ENCODE measurements at regions not wholly inside any gene's neighbourhood (a gene's known extent, or its start where the extent isn't known, plus 50 kb on each side); places are given as distances from the start of the nearest gene placed in this dataset.

GRCh38 chr4:138673053-138673452 is 342.5 kb upstream of the NOCT start:
- TF ChIP-seq CTCF (IDR thresholded peaks at IDR 0.05; ENCODE audit: partially characterized antibody, unreplicated experiment): no peak
- H3K9me3 Mint-ChIP-seq (ENCODE audit: unreplicated experiment): peaks cover 3% of the 10 kb centered on the region
- H3K4me3 Mint-ChIP-seq (ENCODE audit: unreplicated experiment): no peak overlapping the region

GRCh38 chr4:138672393-138672976 is 343.1 kb upstream of the NOCT start:
- H3K4me3 Mint-ChIP-seq (ENCODE audit: unreplicated experiment): no peak overlapping the region
- TF ChIP-seq CTCF (IDR thresholded peaks at IDR 0.05; ENCODE audit: partially characterized antibody, unreplicated experiment): no peak
- H3K36me3 Mint-ChIP-seq (ENCODE audit: unreplicated experiment): no peaks in the 10 kb centered on the region
- H3K27me3 Mint-ChIP-seq (ENCODE audit: unreplicated experiment): no peaks in the 10 kb centered on the region
- DNase-seq: no peak
- peaks cover 5% of the 10 kb centered on the region for H3K9me3 Mint-ChIP-seq (ENCODE audit: unreplicated experiment)
- H3K4me1 Mint-ChIP-seq (ENCODE audit: low read depth, unreplicated experiment): peaks cover 5% of the 10 kb centered on the region
- no peak overlapping the region for H3K27ac Mint-ChIP-seq (ENCODE audit: unreplicated experiment)

More at GRCh38 chr4:138673053-138673452, 342.5 kb upstream of the NOCT start:
- no peaks in the 10 kb centered on the region for H3K36me3 Mint-ChIP-seq (ENCODE audit: unreplicated experiment)
- DNase-seq: no peak
- H3K27ac Mint-ChIP-seq (ENCODE audit: unreplicated experiment): no peak overlapping the region
- H3K27me3 Mint-ChIP-seq (ENCODE audit: unreplicated experiment): no peaks in the 10 kb centered on the region
- H3K4me1 Mint-ChIP-seq (ENCODE audit: low read depth, unreplicated experiment): peaks cover 5% of the 10 kb centered on the region

GRCh38 chr4:138671606-138672084 is 343.9 kb upstream of the NOCT start:
- Mint-ChIP-seq H3K4me1 (ENCODE audit: low read depth, unreplicated experiment) (peaks cover 5% of the 10 kb centered on the region), H3K27me3 (ENCODE audit: unreplicated experiment) (no peaks in the 10 kb centered on the region), H3K27ac (ENCODE audit: unreplicated experiment) (no peak overlapping the region), H3K9me3 (ENCODE audit: unreplicated experiment) (peaks cover 5% of the 10 kb centered on the region), H3K36me3 (ENCODE audit: unreplicated experiment) (no peaks in the 10 kb centered on the region), H3K4me3 (ENCODE audit: unreplicated experiment) (no peak overlapping the region)
- TF ChIP-seq CTCF (IDR thresholded peaks at IDR 0.05; ENCODE audit: partially characterized antibody, unreplicated experiment): no peak
- DNase-seq: no peak

GRCh38 chr4:138671106-138671505 is 344.5 kb upstream of the NOCT start:
- no peak for DNase-seq

More at GRCh38 chr4:138671106-138671505, 344.5 kb upstream of the NOCT start:
- TF ChIP-seq CTCF (IDR thresholded peaks at IDR 0.05; ENCODE audit: partially characterized antibody, unreplicated experiment): no peak
- H3K27me3 Mint-ChIP-seq (ENCODE audit: unreplicated experiment): peaks cover 2% of the 10 kb centered on the region
- H3K4me1 Mint-ChIP-seq (ENCODE audit: low read depth, unreplicated experiment): peaks cover 5% of the 10 kb centered on the region
- H3K9me3 Mint-ChIP-seq (ENCODE audit: unreplicated experiment): peaks cover 5% of the 10 kb centered on the region
- H3K4me3 Mint-ChIP-seq (ENCODE audit: unreplicated experiment): no peak overlapping the region
- no peak overlapping the region for H3K27ac Mint-ChIP-seq (ENCODE audit: unreplicated experiment)
- no peaks in the 10 kb centered on the region for H3K36me3 Mint-ChIP-seq (ENCODE audit: unreplicated experiment)
